H1 (cell line): ENCODE measurements at regions not wholly inside any gene's neighbourhood (a gene's known extent, or its start where the extent isn't known, plus 50 kb on each side); places are given as distances from the start of the nearest gene placed in this dataset.

Source experiments
- CTCF ChIA-PET: fragments of 300-600 bp; sonication (Branson Sonifier 250); formaldehyde crosslinking; loops from one replicate; lab custom pipeline; 2021; ENCODE audit not compliant: partially characterized antibody; lab: Charles Lee
- POLR2A ChIA-PET: fragments of 300-600 bp; sonication (Branson Sonifier 250); formaldehyde crosslinking; loops from one replicate; lab custom pipeline; 2021; ENCODE audit warnings: inconsistent platforms; ENCODE audit not compliant: partially characterized antibody; lab: Charles Lee
- DNase-seq, 2 experiments: peaks; one replicate each; pipeline versions ENCODE4 v3.0.0 to v3.0.0-alpha.2; 2010 to 2022; ENCODE audit warnings: low spot score in 2 of 2, low read depth in 1 of 2, mixed read lengths in 1 of 2
- FAIRE-seq: peaks from 2 replicates; lab custom pipeline; 2011; peaks lifted over from hg19 to GRCh38; lab: Jason Lieb, UNC
- H2AFZ ChIP-seq: 2 replicates; pipeline ENCODE4 v1.8.1; 2012; ENCODE audit warnings: low read length, inconsistent platforms
- H2AK5ac ChIP-seq: 2 replicates; pipeline ENCODE4 v1.6.1; 2013; ENCODE audit warnings: low read depth, low read length
- H2BK120ac ChIP-seq: replicated peaks from 2 replicates; pipeline ENCODE3; 2013; ENCODE audit warnings: low read depth, low read length, inconsistent platforms
- H2BK12ac ChIP-seq: 2 replicates; pipeline ENCODE4 v1.6.1; 2013; ENCODE audit warnings: low read depth, low read length
- H2BK15ac ChIP-seq: 2 replicates; pipeline ENCODE4 v1.6.1; 2013; ENCODE audit warnings: low read length
- H2BK20ac ChIP-seq: 2 replicates; pipeline ENCODE4 v1.6.1; 2013; ENCODE audit warnings: low read length
- H2BK5ac ChIP-seq: 2 replicates; pipeline ENCODE4 v1.6.1; 2013; ENCODE audit warnings: low read depth, low read length
- H3K14ac ChIP-seq: 2 replicates; pipeline ENCODE4 v1.6.1; 2013; ENCODE audit warnings: inconsistent platforms; ENCODE audit not compliant: insufficient read length
- H3K18ac ChIP-seq: 2 replicates; pipeline ENCODE4 v1.6.1; 2013; ENCODE audit warnings: low read length; ENCODE audit errors: extremely low read depth
- H3K23ac ChIP-seq: 2 replicates; pipeline ENCODE4 v1.6.1; 2013; ENCODE audit warnings: inconsistent platforms; ENCODE audit not compliant: insufficient read length
- H3K23me2 ChIP-seq: 2 replicates; pipeline ENCODE4 v1.6.1; 2013; ENCODE audit warnings: low read depth, low read length
- H3K27ac ChIP-seq: 2 replicates; pipeline ENCODE4 v1.6.1; 2011; ENCODE audit warnings: low read depth, low read length, inconsistent platforms
- H3K27me3 ChIP-seq, 4 experiments: replicated peaks in 1 of 4; 1 replicate in 1 of 4; 2 replicates in 3 of 4; pipeline versions ENCODE4 v1.6.1 to v1.8.1; 2011 to 2013; ENCODE audit warnings: low read length in 3 of 4, mild to moderate bottlenecking in 3 of 4, inconsistent platforms in 2 of 4, mixed read lengths in 2 of 4, moderate library complexity in 1 of 4; ENCODE audit not compliant: control insufficient read depth in 3 of 4, insufficient read depth in 3 of 4; ENCODE audit errors: extremely low read depth in 1 of 4
- H3K36me3 ChIP-seq, 4 experiments: 2 replicates each; pipeline versions ENCODE4 v1.6.1 to v1.8.1; 2011 to 2013; ENCODE audit warnings: mild to moderate bottlenecking in 4 of 4, low read length in 3 of 4, moderate library complexity in 2 of 4, control low read depth in 1 of 4, inconsistent platforms in 1 of 4; ENCODE audit not compliant: insufficient read depth in 4 of 4, control insufficient read depth in 2 of 4
- H3K4ac ChIP-seq: replicated peaks from 2 replicates; pipeline ENCODE3; 2013; ENCODE audit warnings: low read length, low read depth, mixed read lengths, inconsistent platforms; ENCODE audit not compliant: insufficient read length
- H3K4me1 ChIP-seq, 4 experiments: replicated peaks in 1 of 4; 1 replicate in 1 of 4; 2 replicates in 3 of 4; pipeline versions ENCODE4 v1.6.1 to v1.8.1; 2011 to 2013; ENCODE audit warnings: low read length in 3 of 4, inconsistent platforms in 2 of 4, mixed read lengths in 1 of 4; ENCODE audit not compliant: insufficient read depth in 4 of 4, control insufficient read depth in 3 of 4
- H3K4me2 ChIP-seq, 2 experiments: 2 replicates each; pipeline versions ENCODE4 v1.6.1 to v1.8.1; 2011 to 2013; ENCODE audit warnings: low read depth in 2 of 2, low read length in 2 of 2, control low read depth in 1 of 2, inconsistent platforms in 1 of 2, mild to moderate bottlenecking in 1 of 2; ENCODE audit not compliant: insufficient read depth in 1 of 2
- H3K4me3 ChIP-seq, 4 experiments: fragments of 200-600, 300-600 bp in 1 of 4; sonication (generic), shearing (Covaris generic), sonication (Bioruptor Twin) in 1 of 4; 2 replicates each; pipeline versions ENCODE4 v1.5.1 to v1.8.1; 2011 to 2016; ENCODE audit warnings: low read length in 4 of 4, low read depth in 3 of 4, control low read depth in 2 of 4, inconsistent platforms in 2 of 4, mild to moderate bottlenecking in 2 of 4, mixed read lengths in 1 of 4, moderate library complexity in 1 of 4; ENCODE audit not compliant: insufficient read depth in 2 of 4; ENCODE audit errors: extremely low read depth in 1 of 4
- H3K56ac ChIP-seq: replicated peaks from 2 replicates; pipeline ENCODE3; 2013; ENCODE audit warnings: low read depth, mild to moderate bottlenecking, mixed read lengths, low read length, inconsistent platforms; ENCODE audit not compliant: insufficient read length
- H3K79me1 ChIP-seq: 2 replicates; pipeline ENCODE4 v1.6.1; 2013; ENCODE audit warnings: low read depth, low read length, control low read depth
- H3K79me2 ChIP-seq, 2 experiments: 2 replicates each; pipeline versions ENCODE4 v1.6.1 to v1.8.1; 2012 to 2013; ENCODE audit warnings: low read length in 2 of 2, mild to moderate bottlenecking in 2 of 2, inconsistent platforms in 1 of 2; ENCODE audit not compliant: insufficient read depth in 2 of 2, control insufficient read depth in 1 of 2
- H3K9ac ChIP-seq, 4 experiments: replicated peaks in 1 of 4; 1 replicate in 1 of 4; 2 replicates in 3 of 4; pipeline versions ENCODE4 v1.6.1 to v1.8.1; 2011 to 2013; ENCODE audit warnings: low read depth in 3 of 4, low read length in 3 of 4, control low read depth in 2 of 4, mild to moderate bottlenecking in 2 of 4, moderate library complexity in 2 of 4, inconsistent platforms in 1 of 4; ENCODE audit errors: extremely low read depth in 1 of 4
- H3K9me3 ChIP-seq, 2 experiments: 2 replicates each; pipeline versions ENCODE4 v1.6.1 to v1.8.1; 2012 to 2013; ENCODE audit warnings: mild to moderate bottlenecking in 2 of 2, moderate library complexity in 2 of 2, control low read depth in 1 of 2, inconsistent platforms in 1 of 2, low read depth in 1 of 2, low read length in 1 of 2, mixed read lengths in 1 of 2; ENCODE audit not compliant: insufficient read depth in 2 of 2
- H4K20me1 ChIP-seq, 2 experiments: replicated peaks in 1 of 2; 2 replicates each; pipeline versions ENCODE3 to v1.8.1; 2011 to 2013; ENCODE audit warnings: inconsistent platforms in 2 of 2, low read length in 2 of 2, mild to moderate bottlenecking in 1 of 2; ENCODE audit not compliant: insufficient read depth in 2 of 2, control insufficient read depth in 1 of 2
- H4K5ac ChIP-seq: 2 replicates; pipeline ENCODE4 v1.6.1; 2013; ENCODE audit warnings: low read length, low read depth, mixed read lengths, inconsistent platforms; ENCODE audit not compliant: insufficient read length
- H4K8ac ChIP-seq: 2 replicates; pipeline ENCODE4 v1.8.0; 2013; ENCODE audit warnings: mild to moderate bottlenecking, moderate library complexity, low read length, inconsistent platforms; ENCODE audit not compliant: insufficient read depth; ENCODE audit errors: extremely low read depth
- H4K91ac ChIP-seq: replicated peaks from 2 replicates; pipeline ENCODE3; 2013; ENCODE audit warnings: low read length, mixed read lengths, inconsistent platforms; ENCODE audit not compliant: insufficient read length
- ASH2L ChIP-seq: fragments of 200-600, 300-600 bp; sonication (generic); IDR thresholded peaks from one replicate; pipeline ENCODE4 v1.7.1; 2017; ENCODE audit warnings: low read length
- BACH1 ChIP-seq: IDR thresholded peaks from 2 replicates; pipeline ENCODE4 v1.6.1; 2012; ENCODE audit warnings: low read length, improper control_type of control experiment
- BCL11A ChIP-seq, 2 experiments: IDR thresholded peaks; one replicate each; pipeline ENCODE4 v1.6.1; 2011; ENCODE audit warnings: low read depth in 2 of 2, low read length in 2 of 2, mild to moderate bottlenecking in 2 of 2
- CBX5 ChIP-seq: fragments of 300-800, 300-1000 bp; sonication (generic); IDR thresholded peaks from 2 replicates; pipeline ENCODE4 v1.7.1; 2016; ENCODE audit warnings: antibody characterized with exemption, low read length, low read depth
- CBX8 ChIP-seq: fragments of 300-800, 300-1000 bp; sonication (generic); IDR thresholded peaks from 2 replicates; pipeline ENCODE4 v1.7.1; 2016; ENCODE audit warnings: low read depth, low read length, borderline replicate concordance
- EGR1 ChIP-seq: IDR thresholded peaks from 2 replicates; pipeline ENCODE4 v1.6.1; 2011; ENCODE audit warnings: low read depth, low read length, borderline replicate concordance
- EZH2 ChIP-seq: fragments of 200-600 bp; sonication (generic); IDR thresholded peaks from 2 replicates; pipeline ENCODE4 v1.7.1; 2012; ENCODE audit warnings: low read depth, mild to moderate bottlenecking, moderate library complexity, low read length, inconsistent platforms; ENCODE audit not compliant: severe bottlenecking
- HDAC2 ChIP-seq, 2 experiments: fragments of 300-600 bp in 1 of 2; sonication (generic) in 1 of 2; IDR thresholded peaks; 2 replicates each; pipeline ENCODE4 v1.6.1; 2011 to 2012; ENCODE audit warnings: low read depth in 2 of 2, low read length in 2 of 2, mild to moderate bottlenecking in 2 of 2, moderate library complexity in 2 of 2, borderline replicate concordance in 1 of 2, inconsistent platforms in 1 of 2
- JUND ChIP-seq: IDR thresholded peaks from 2 replicates; pipeline ENCODE4 v1.6.1; 2011; ENCODE audit warnings: mild to moderate bottlenecking, improper control_type of control experiment, low read length
- MAFK ChIP-seq: IDR thresholded peaks from 2 replicates; pipeline ENCODE4 v1.6.1; 2012; ENCODE audit warnings: low read depth, mild to moderate bottlenecking, improper control_type of control experiment, low read length
- POLR2A ChIP-seq, 2 experiments: IDR thresholded peaks; 1 replicate in 1 of 2; 2 replicates in 1 of 2; pipeline ENCODE4 v1.6.1; 2011; ENCODE audit warnings: low read depth in 2 of 2, low read length in 2 of 2, mild to moderate bottlenecking in 2 of 2; ENCODE audit errors: control extremely low read depth in 1 of 2
- SIN3A ChIP-seq, 2 experiments: IDR thresholded peaks in 1 of 2; conservative IDR thresholded peaks in 1 of 2; 2 replicates each; pipeline ENCODE4 v1.6.1; 2011 to 2012; ENCODE audit warnings: low read length in 2 of 2, improper control_type of control experiment in 1 of 2, low read depth in 1 of 2, mild to moderate bottlenecking in 1 of 2
- TAF1 ChIP-seq: IDR thresholded peaks from 2 replicates; pipeline ENCODE4 v1.6.1; 2011; ENCODE audit warnings: mild to moderate bottlenecking, low read depth, low read length
- WGBS, 2 experiments: shearing (Covaris generic) in 1 of 2; methylation state at CpG; one replicate each; pipeline versions ENCODE4 v1.1.6 to v1.1.7; 2013 to 2015; ENCODE audit warnings: low lambda C conversion rate in 2 of 2, mixed read lengths in 2 of 2, inconsistent platforms in 1 of 2, low coverage in 1 of 2, missing lambda C conversion rate in 1 of 2; ENCODE audit not compliant: insufficient replicate concordance in 2 of 2, insufficient coverage in 1 of 2, insufficient read length in 1 of 2; ENCODE audit errors: extremely low coverage in 1 of 2, missing lambda C conversion rate in 1 of 2; 5-methylcytosine and 5-hydroxymethylcytosine counted together
- TF ChIP-seq, protein P1 (sequence below): IDR thresholded peaks from 2 replicates; pipeline ENCODE4 v1.6.1; 2012; ENCODE audit warnings: inconsistent platforms

DNA sequence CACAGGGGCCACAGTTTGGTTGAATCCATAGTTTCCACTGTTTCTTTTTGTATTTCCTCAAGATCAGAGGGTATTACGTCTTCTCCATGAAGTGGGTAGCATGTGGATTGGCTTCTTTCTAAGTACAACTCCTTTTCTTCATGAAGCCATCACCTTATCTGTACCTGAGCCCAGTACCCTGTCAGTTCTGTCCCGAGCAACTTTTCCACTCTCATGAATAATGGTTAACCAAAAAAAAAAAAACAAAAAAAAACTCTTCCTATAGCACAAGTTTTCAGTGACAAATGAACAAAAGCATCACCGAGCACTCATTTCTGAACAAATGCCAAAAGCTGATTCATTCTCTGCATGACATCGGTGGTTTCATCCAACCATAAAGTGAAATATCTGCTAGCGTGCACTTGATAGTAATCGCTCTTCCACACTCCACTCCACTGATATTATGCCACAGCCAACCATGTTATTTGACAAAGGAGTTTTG, 53.0 kb upstream of the CCDC150 start:
- no peak overlapping the region for H2BK15ac ChIP-seq
- H3K23me2 ChIP-seq = no peaks in the 10 kb centered on the region
- H3K4me2 ChIP-seq = no peak overlapping the region
- H3K4me1 ChIP-seq = no peaks in the 10 kb centered on the region
- H3K27me3 ChIP-seq = peaks cover 0 to 6% (median 3%) of the 10 kb centered on the region in 4 experiments; a peak in 2 of 7 replicates
- no peak overlapping the region for H3K4me3 ChIP-seq
- no peak overlapping the region for H4K5ac ChIP-seq
- ChIA-PET POLR2A (no interaction called here), CTCF (interaction anchor here (0.8 kb wide), 1 partner anchor 15 kb away, joined by 3 read pairs; no protein-coding TSS in a partner anchor)
- H3K18ac ChIP-seq = no peak overlapping the region
- no peak for FAIRE-seq
- no peak overlapping the region for H2AK5ac ChIP-seq
- no peak overlapping the region for H3K14ac ChIP-seq
- H3K9me3 ChIP-seq = no peaks in the 10 kb centered on the region; a peak in 1 of 4 replicates
- H4K91ac ChIP-seq = no peak overlapping the region
- no peak for DNase-seq
- H3K79me2 ChIP-seq = no peaks in the 10 kb centered on the region
- H2BK5ac ChIP-seq = no peak overlapping the region
- no peak overlapping the region for H4K8ac ChIP-seq
- 76% methylated on average over 6 of the region's 6 CpGs; no CpG with 5 or more reads in 1 of the 2 experiments for WGBS, 2 experiments
- H3K4ac ChIP-seq = no peak overlapping the region
- no peak overlapping the region for H3K9ac ChIP-seq
- H3K27ac ChIP-seq = no peak overlapping the region
- H3K56ac ChIP-seq = no peak overlapping the region
- no peak overlapping the region for H2BK120ac ChIP-seq
- no peak overlapping the region for H3K23ac ChIP-seq
- H3K79me1 ChIP-seq = no peaks in the 10 kb centered on the region
- H4K20me1 ChIP-seq = no peaks in the 10 kb centered on the region
- no peak overlapping the region for H2AFZ ChIP-seq
- no peak overlapping the region for H2BK20ac ChIP-seq
- H2BK12ac ChIP-seq = no peak overlapping the region
- H3K36me3 ChIP-seq = no peaks in the 10 kb centered on the region
- TF ChIP-seq EGR1 (no peak), SIN3A (conservative IDR thresholded peaks at IDR 0.05 in 1 of 2, IDR thresholded peaks at IDR 0.05 in 1 of 2; ENCODE audit: low read depth in 1 of 2, low read length in 2 of 2) (no peak), CBX8 (no peak), MAFK (no peak), CBX5 (no peak), POLR2A (IDR thresholded peaks at IDR 0.05; ENCODE audit: control extremely low read depth in 1 of 2, low read depth in 2 of 2, low read length in 2 of 2) (no peak), BCL11A (IDR thresholded peaks at IDR 0.05; ENCODE audit: low read depth in 2 of 2, low read length in 2 of 2) (no peak), BACH1 (no peak), HDAC2 (IDR thresholded peaks at IDR 0.05; ENCODE audit: borderline replicate concordance in 1 of 2, low read depth in 2 of 2, low read length in 2 of 2) (no peak), ASH2L (no peak), JUND (no peak), TAF1 (no peak), EZH2 (no peak)
- TF ChIP-seq, protein P1, sequence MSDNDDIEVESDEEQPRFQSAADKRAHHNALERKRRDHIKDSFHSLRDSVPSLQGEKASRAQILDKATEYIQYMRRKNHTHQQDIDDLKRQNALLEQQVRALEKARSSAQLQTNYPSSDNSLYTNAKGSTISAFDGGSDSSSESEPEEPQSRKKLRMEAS = no peak
